Tibial artery (tissue), 4 donors: ENCODE measurements at regions not wholly inside any gene's neighbourhood (a gene's known extent, or its start where the extent isn't known, plus 50 kb on each side); places are given as distances from the start of the nearest gene placed in this dataset.

Source experiments
- DNase-seq, 2 donors: peaks; one replicate each; pipeline ENCODE4 v3.0.0-alpha.2; 2019
- H3K27ac ChIP-seq, 2 donors: fragments of 200-600 bp; sonication (generic) in 1 of 2; 1 replicate in 1 of 2; 2 replicates in 1 of 2; pipeline ENCODE4 v1.5.1; 2018 to 2019; ENCODE audit warnings: mild to moderate bottlenecking in 1 of 2
- H3K27me3 ChIP-seq, 2 donors: fragments of 200-600 bp; sonication (generic) in 1 of 2; one replicate each; pipeline versions ENCODE4 v1.5.1 to v1.6.0; 2016 to 2019
- H3K36me3 ChIP-seq, 3 donors: fragments of 200-600 bp; sonication (generic) in 2 of 3; one replicate each; pipeline ENCODE4 v1.5.1; 2016 to 2019; ENCODE audit warnings: mild to moderate bottlenecking in 2 of 3
- H3K4me1 ChIP-seq, 4 donors: fragments of 200-600 bp; sonication (generic) in 2 of 4; 1 replicate in 3 of 4; 2 replicates in 1 of 4; pipeline ENCODE4 v1.5.1; 2016 to 2019
- H3K4me3 ChIP-seq, 2 donors: fragments of 200-600 bp; sonication (generic) in 1 of 2; 1 replicate in 1 of 2; 2 replicates in 1 of 2; pipeline ENCODE4 v1.5.1; 2018 to 2019; ENCODE audit warnings: mild to moderate bottlenecking in 2 of 2
- H3K9me3 ChIP-seq, 3 donors: fragments of 200-600 bp; sonication (generic) in 1 of 3; one replicate each; pipeline ENCODE4 v1.5.1; 2016 to 2019
- CTCF ChIP-seq, 2 experiments: fragments of 200-600 bp in 1 of 2; fragments of 450-650 bp in 1 of 2; IDR thresholded peaks; one replicate each; pipeline ENCODE4 v1.5.1; 2017 to 2019; ENCODE audit warnings: antibody characterized with exemption in 2 of 2, mild to moderate bottlenecking in 1 of 2, moderate library complexity in 1 of 2
- intact Hi-C: fragments of 100-400 bp; cut with DNase I; formaldehyde crosslinking; loops from one replicate; pipeline ENCODE4 v1.15.0; 2023; ENCODE audit warnings: low total_unique reads

GRCh38 chr11:92386577-92386976, 162.0 kb downstream of the FAT3 start:
- intact Hi-C loops, result no loop called here
- no peaks in the 10 kb centered on the region for H3K9me3 ChIP-seq
- no peaks in the 10 kb centered on the region for H3K27me3 ChIP-seq
- H3K27ac ChIP-seq, result no peak overlapping the region
- H3K36me3 ChIP-seq, result no peaks in the 10 kb centered on the region
- DNase-seq, result no peak
- no peak overlapping the region for H3K4me3 ChIP-seq
- no peak for TF ChIP-seq CTCF (IDR thresholded peaks at IDR 0.05)
- peaks cover 0 to 34% (median 13%) of the 10 kb centered on the region in 4 donors for H3K4me1 ChIP-seq

- TF ChIP-seq CTCF (IDR thresholded peaks at IDR 0.05), result no peak
- H3K36me3 ChIP-seq, result no peaks in the 10 kb centered on the region
- H3K27ac ChIP-seq, result no peak overlapping the region
- no peaks in the 10 kb centered on the region for H3K27me3 ChIP-seq
- H3K4me1 ChIP-seq, result peaks cover 0 to 34% (median 13%) of the 10 kb centered on the region in 4 donors
- DNase-seq, result no peak
- intact Hi-C loops, result no loop called here
- no peaks in the 10 kb centered on the region for H3K9me3 ChIP-seq
- H3K4me3 ChIP-seq, result no peak overlapping the region
These were observed 163.2 kb downstream of the FAT3 start for GRCh38 chr11:92387859-92388258.

- DNase-seq, result no peak
- peak in 1 of 2 experiments; percentile 21 for TF ChIP-seq CTCF (IDR thresholded peaks at IDR 0.05)
- Histone ChIP-seq H3K27ac (no peak overlapping the region), H3K4me3 (no peak overlapping the region), H3K36me3 (no peaks in the 10 kb centered on the region), H3K9me3 (no peaks in the 10 kb centered on the region), H3K27me3 (no peaks in the 10 kb centered on the region), H3K4me1 (peaks cover 0 to 31% (median 11%) of the 10 kb centered on the region in 4 donors)
- intact Hi-C loops, result no loop called here
These were observed 163.8 kb downstream of the FAT3 start for GRCh38 chr11:92388380-92388779.

GRCh38 chr11:92390783-92391182, 166.2 kb downstream of the FAT3 start:
- Histone ChIP-seq H3K4me1 (peaks cover 0 to 11% (median 0%) of the 10 kb centered on the region in 4 donors), H3K9me3 (no peaks in the 10 kb centered on the region), H3K36me3 (no peaks in the 10 kb centered on the region), H3K27ac (no peak overlapping the region), H3K4me3 (no peak overlapping the region), H3K27me3 (no peaks in the 10 kb centered on the region)
- no peak for TF ChIP-seq CTCF (IDR thresholded peaks at IDR 0.05)
- DNase-seq, result no peak
- intact Hi-C loops, result no loop called here

GRCh38 chr11:92391364-92391763, 166.7 kb downstream of the FAT3 start:
- intact Hi-C loops, result no loop called here
- H3K4me3 ChIP-seq, result no peak overlapping the region
- DNase-seq, result no peak
- TF ChIP-seq CTCF (IDR thresholded peaks at IDR 0.05), result no peak
- peaks cover 0 to 11% (median 0%) of the 10 kb centered on the region in 4 donors for H3K4me1 ChIP-seq
- H3K36me3 ChIP-seq, result no peaks in the 10 kb centered on the region
- no peaks in the 10 kb centered on the region for H3K9me3 ChIP-seq
- H3K27me3 ChIP-seq, result no peaks in the 10 kb centered on the region
- no peak overlapping the region for H3K27ac ChIP-seq

- no peak overlapping the region for H3K27ac ChIP-seq
- H3K9me3 ChIP-seq, result no peaks in the 10 kb centered on the region
- no peaks in the 10 kb centered on the region for H3K36me3 ChIP-seq
- peaks cover 0 to 11% (median 0%) of the 10 kb centered on the region in 4 donors for H3K4me1 ChIP-seq
- no peaks in the 10 kb centered on the region for H3K27me3 ChIP-seq
- no peak overlapping the region for H3K4me3 ChIP-seq
- intact Hi-C loops, result no loop called here
- no peak for TF ChIP-seq CTCF (IDR thresholded peaks at IDR 0.05)
- no peak for DNase-seq
These were observed 167.2 kb downstream of the FAT3 start for GRCh38 chr11:92391808-92392207.
